Esophagus muscularis mucosa (tissue), 4 donors: ENCODE measurements at regions not wholly inside any gene's neighbourhood (a gene's known extent, or its start where the extent isn't known, plus 50 kb on each side); places are given as distances from the start of the nearest gene placed in this dataset.

Experiments
- DNase-seq: peaks from one replicate; pipeline ENCODE4 v3.0.0-alpha.2; 2017; ENCODE audit errors: extremely low spot score
- H3K27ac ChIP-seq, 4 donors: fragments of 200-600 bp; sonication (generic); replicated peaks in 1 of 4; 1 replicate in 3 of 4; 2 replicates in 1 of 4; pipeline ENCODE4 v1.5.1; 2016 to 2019; ENCODE audit warnings: mild to moderate bottlenecking in 1 of 4
- H3K27me3 ChIP-seq, 4 donors: fragments of 200-600 bp; sonication (generic); one replicate each; pipeline versions ENCODE4 v1.5.1 to v1.6.0; 2016 to 2019
- H3K36me3 ChIP-seq, 4 donors: fragments of 200-600 bp; sonication (generic); one replicate each; pipeline ENCODE4 v1.5.1; 2016 to 2019
- H3K4me1 ChIP-seq, 4 donors: fragments of 200-600 bp; sonication (generic); one replicate each; pipeline ENCODE4 v1.5.1; 2016 to 2019
- H3K4me3 ChIP-seq, 4 donors: fragments of 200-600 bp; sonication (generic); 1 replicate in 2 of 4; 2 replicates in 2 of 4; pipeline ENCODE4 v1.5.1; 2016 to 2019; ENCODE audit warnings: mild to moderate bottlenecking in 4 of 4, moderate library complexity in 1 of 4
- H3K9me3 ChIP-seq, 4 donors: fragments of 200-600 bp; sonication (generic); 1 replicate in 3 of 4; 2 replicates in 1 of 4; pipeline ENCODE4 v1.5.1; 2016 to 2019
- EP300 ChIP-seq: sonication (generic); formaldehyde crosslinking; IDR thresholded peaks from one replicate; pipeline ENCODE4 v1.6.1; 2017; ENCODE audit warnings: antibody characterized with exemption
- POLR2A ChIP-seq: fragments of 450-650 bp; IDR thresholded peaks from one replicate; pipeline ENCODE4 v1.6.1; 2017; ENCODE audit warnings: antibody characterized with exemption, moderate library complexity, mild to moderate bottlenecking, low read depth
- POLR2AphosphoS5 ChIP-seq, 2 donors: sonication (generic); formaldehyde crosslinking; IDR thresholded peaks; one replicate each; pipeline ENCODE4 v1.6.1; 2017; ENCODE audit warnings: antibody characterized with exemption in 2 of 2
- WGBS: methylation state at CpG from one replicate; pipeline ENCODE4 v1.1.5; 2018; 5-methylcytosine and 5-hydroxymethylcytosine counted together
- intact Hi-C: fragments of 100-400 bp; cut with DNase I; formaldehyde crosslinking; loops from one replicate; pipeline ENCODE4 v1.15.1; 2023
- TF ChIP-seq, protein P1 (sequence below), 3 experiments: fragments of 200-600 bp in 2 of 3; fragments of 450-650 bp in 1 of 3; sonication (generic) in 2 of 3; IDR thresholded peaks; one replicate each; pipeline ENCODE4 v1.5.1; 2017 to 2019; ENCODE audit warnings: antibody characterized with exemption in 3 of 3, mild to moderate bottlenecking in 2 of 3, moderate library complexity in 1 of 3

DNA sequence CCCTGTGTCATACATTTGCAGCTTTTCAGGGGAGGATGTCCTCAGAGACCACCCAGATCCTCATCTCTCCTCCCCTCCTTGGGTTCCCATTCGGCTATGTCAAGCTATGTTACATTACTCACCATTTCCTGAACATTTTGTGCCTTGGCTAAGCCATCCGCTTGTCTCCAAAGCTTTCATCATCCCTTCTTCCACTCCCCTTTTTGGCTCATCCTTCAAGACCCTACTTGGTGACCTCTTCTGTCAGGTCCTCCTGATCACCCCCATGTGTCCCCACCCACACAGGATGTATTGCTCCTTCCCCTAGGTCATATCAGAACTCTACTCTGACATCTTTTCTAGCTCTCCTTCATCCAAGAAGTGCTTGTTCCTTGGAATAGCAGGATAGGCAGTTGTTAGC, 81.8 kb downstream of the BOD1 start:
- no peaks in the 10 kb centered on the region for H3K4me1 ChIP-seq
- intact Hi-C loops: no loop called here
- H3K4me3 ChIP-seq: no peak overlapping the region
- H3K9me3 ChIP-seq: no peaks in the 10 kb centered on the region
- TF ChIP-seq, protein P1, sequence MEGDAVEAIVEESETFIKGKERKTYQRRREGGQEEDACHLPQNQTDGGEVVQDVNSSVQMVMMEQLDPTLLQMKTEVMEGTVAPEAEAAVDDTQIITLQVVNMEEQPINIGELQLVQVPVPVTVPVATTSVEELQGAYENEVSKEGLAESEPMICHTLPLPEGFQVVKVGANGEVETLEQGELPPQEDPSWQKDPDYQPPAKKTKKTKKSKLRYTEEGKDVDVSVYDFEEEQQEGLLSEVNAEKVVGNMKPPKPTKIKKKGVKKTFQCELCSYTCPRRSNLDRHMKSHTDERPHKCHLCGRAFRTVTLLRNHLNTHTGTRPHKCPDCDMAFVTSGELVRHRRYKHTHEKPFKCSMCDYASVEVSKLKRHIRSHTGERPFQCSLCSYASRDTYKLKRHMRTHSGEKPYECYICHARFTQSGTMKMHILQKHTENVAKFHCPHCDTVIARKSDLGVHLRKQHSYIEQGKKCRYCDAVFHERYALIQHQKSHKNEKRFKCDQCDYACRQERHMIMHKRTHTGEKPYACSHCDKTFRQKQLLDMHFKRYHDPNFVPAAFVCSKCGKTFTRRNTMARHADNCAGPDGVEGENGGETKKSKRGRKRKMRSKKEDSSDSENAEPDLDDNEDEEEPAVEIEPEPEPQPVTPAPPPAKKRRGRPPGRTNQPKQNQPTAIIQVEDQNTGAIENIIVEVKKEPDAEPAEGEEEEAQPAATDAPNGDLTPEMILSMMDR (IDR thresholded peaks at IDR 0.05): no peak
- TF ChIP-seq POLR2A: no peak
- TF ChIP-seq POLR2AphosphoS5 (IDR thresholded peaks at IDR 0.05): peak in 1 of 2 donors; percentile 26
- peak; percentile 92 for DNase-seq
- no peaks in the 10 kb centered on the region for H3K36me3 ChIP-seq
- WGBS: 83% methylated on average over 2 of the region's 2 CpGs
- H3K27me3 ChIP-seq: no peaks in the 10 kb centered on the region
- peak overlapping the region in 1 of 4 donors; percentile 53 for H3K27ac ChIP-seq

DNA sequence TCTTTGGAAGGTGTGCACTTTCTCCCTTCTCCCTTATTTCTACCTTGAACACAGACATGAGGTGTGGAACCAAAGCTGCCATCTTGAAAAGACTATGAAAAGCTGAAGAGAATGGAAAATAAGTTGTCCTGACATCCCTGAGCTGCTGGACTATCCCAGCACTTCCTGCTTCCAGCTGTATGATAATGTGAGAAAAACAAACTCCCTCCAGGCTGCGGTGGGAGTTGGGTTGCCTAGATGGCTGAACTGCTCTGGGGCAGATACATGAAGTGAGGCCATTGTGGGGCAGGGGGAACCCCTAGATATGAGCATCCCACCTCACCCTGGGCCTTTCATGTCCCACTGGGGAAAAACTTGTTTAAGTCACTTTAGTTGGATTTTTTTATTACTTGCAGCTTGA, 82.4 kb downstream of the BOD1 start:
- no peak for TF ChIP-seq POLR2AphosphoS5 (IDR thresholded peaks at IDR 0.05)
- TF ChIP-seq, protein P1 (IDR thresholded peaks at IDR 0.05): no peak
- TF ChIP-seq EP300: no peak
- no peak for TF ChIP-seq POLR2A
- 27% methylated on average over 1 of the region's 1 CpG for WGBS
- H3K4me3 ChIP-seq: no peak overlapping the region
- H3K36me3 ChIP-seq: no peaks in the 10 kb centered on the region
- H3K4me1 ChIP-seq: no peaks in the 10 kb centered on the region
- intact Hi-C loops: no loop called here
- H3K27me3 ChIP-seq: no peaks in the 10 kb centered on the region
- no peaks in the 10 kb centered on the region for H3K9me3 ChIP-seq
- H3K27ac ChIP-seq: peak overlapping the region in 1 of 4 donors; percentile 20
- peak; percentile 89 for DNase-seq

DNA sequence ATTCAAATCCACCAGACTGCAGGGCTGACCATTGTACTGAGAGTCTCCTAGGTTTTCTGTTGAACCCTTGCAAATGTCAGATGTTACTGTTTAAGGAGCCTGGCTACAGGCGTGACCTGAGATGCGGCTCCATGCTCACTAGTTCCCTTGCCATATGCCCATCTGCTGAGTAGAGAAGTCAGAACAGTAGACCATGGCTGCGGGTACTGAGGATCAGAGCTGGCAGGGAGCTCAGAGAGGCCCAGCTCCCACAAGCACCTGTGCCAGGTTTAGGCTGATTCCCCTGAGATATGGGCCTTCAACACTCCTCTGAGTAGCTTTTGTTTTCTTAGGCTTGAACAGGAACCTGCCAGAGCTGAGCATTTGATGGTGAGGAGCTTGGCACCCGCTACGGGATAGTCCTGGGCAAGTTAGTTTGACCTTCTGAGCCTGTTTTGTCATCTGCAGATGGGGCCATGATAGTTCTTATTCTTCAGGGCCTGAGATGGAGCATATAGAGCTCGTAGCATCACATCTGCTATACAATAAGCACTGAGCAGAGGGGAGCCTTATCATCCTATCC, 83.7 kb downstream of the BOD1 start:
- H3K4me1 ChIP-seq: no peaks in the 10 kb centered on the region
- DNase-seq: peak; percentile 66
- H3K27me3 ChIP-seq: no peaks in the 10 kb centered on the region
- H3K27ac ChIP-seq: no peak overlapping the region
- intact Hi-C loops: no loop called here
- no peaks in the 10 kb centered on the region for H3K9me3 ChIP-seq
- WGBS: 98% methylated on average over 4 of the region's 6 CpGs
- no peaks in the 10 kb centered on the region for H3K36me3 ChIP-seq
- TF ChIP-seq POLR2AphosphoS5 (IDR thresholded peaks at IDR 0.05) (no peak), EP300 (no peak), POLR2A (no peak)
- TF ChIP-seq, protein P1 (IDR thresholded peaks at IDR 0.05): no peak
- H3K4me3 ChIP-seq: no peak overlapping the region

DNA sequence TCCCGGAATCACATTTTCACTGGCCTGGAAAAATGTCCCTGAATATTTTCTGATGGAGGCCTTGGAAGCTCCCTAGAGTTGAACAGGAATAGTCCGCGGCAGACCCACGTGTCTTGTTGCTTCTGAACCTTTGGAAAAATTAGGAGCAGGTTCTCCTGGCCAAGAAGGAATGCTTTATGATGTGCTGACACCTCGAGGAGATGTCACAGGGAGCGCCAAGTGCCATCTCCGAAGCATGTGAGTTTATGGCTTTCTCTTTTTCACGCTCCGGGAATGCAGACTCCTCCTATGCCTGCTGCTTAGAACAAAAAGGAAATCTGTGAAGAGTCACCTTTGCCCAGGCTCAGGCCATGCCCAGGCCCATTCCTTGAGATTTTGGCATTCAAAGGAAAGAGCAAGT, 84.6 kb downstream of the BOD1 start:
- TF ChIP-seq, protein P1 (IDR thresholded peaks at IDR 0.05): no peak
- TF ChIP-seq POLR2AphosphoS5 (IDR thresholded peaks at IDR 0.05) (no peak), EP300 (no peak), POLR2A (no peak)
- Histone ChIP-seq H3K4me3 (no peak overlapping the region), H3K4me1 (no peaks in the 10 kb centered on the region), H3K27ac (no peak overlapping the region), H3K27me3 (no peaks in the 10 kb centered on the region), H3K9me3 (no peaks in the 10 kb centered on the region), H3K36me3 (no peaks in the 10 kb centered on the region)
- peak; percentile 90 for DNase-seq
- intact Hi-C loops: no loop called here
- 92% methylated on average over 9 of the region's 9 CpGs for WGBS

DNA sequence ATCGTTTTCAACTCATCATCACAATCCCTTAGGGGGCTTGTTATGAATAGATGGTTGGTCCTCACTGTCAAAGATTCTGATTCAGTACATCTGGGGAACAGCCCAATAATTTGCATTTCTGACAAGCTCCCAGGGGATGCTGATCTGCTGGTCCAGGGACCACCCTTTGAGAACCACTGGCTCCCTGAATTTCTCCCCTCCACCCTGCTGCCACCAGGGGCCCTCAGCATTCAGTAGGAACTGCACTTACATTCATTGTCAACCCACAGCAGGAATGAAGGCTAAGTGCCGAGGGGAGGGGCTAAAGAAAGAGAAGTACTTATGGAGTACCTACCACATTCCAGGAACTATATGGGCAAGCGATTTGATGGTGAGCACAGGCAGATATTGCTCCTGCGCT, 85.9 kb downstream of the BOD1 start:
- no peak for TF ChIP-seq POLR2A
- TF ChIP-seq, protein P1 (IDR thresholded peaks at IDR 0.05): no peak
- H3K4me1 ChIP-seq: no peaks in the 10 kb centered on the region
- H3K27ac ChIP-seq: no peak overlapping the region
- peak; percentile 75 for DNase-seq
- H3K27me3 ChIP-seq: no peaks in the 10 kb centered on the region
- 94% methylated on average over 3 of the region's 4 CpGs for WGBS
- intact Hi-C loops: no loop called here
- H3K36me3 ChIP-seq: no peaks in the 10 kb centered on the region
- H3K9me3 ChIP-seq: no peaks in the 10 kb centered on the region
- H3K4me3 ChIP-seq: no peak overlapping the region
